HepG2 (cell line): ENCODE measurements at regions not wholly inside any gene's neighbourhood (a gene's known extent, or its start where the extent isn't known, plus 50 kb on each side); places are given as distances from the start of the nearest gene placed in this dataset.

ENCODE experiments used
- ATAC-seq: fragments of 200-7000 bp; cut with Tn5 transposase; 3 replicates; pipeline ENCODE4 v1.9.1; 2020; ENCODE audit warnings: mild to moderate bottlenecking, moderate library complexity
- BruUV-seq: library from RNA; stranded (reverse); fragments of 400-500 nt; replicated peaks from 2 replicates; lab custom pipeline; 2021; lab: Mats Ljungman, UMichigan
- CTCF ChIA-PET: fragments of 300-600 bp; formaldehyde crosslinking; extraction: SDS; loops from one replicate; lab custom pipeline; 2021; ENCODE audit warnings: low total read pairs, inconsistent platforms, low intra/inter-chr PET ratio; lab: Yijun Ruan, JAX
- POLR2A ChIA-PET: fragments of 350-600 bp; sonication (Branson Sonifier 250); formaldehyde crosslinking; loops from one replicate; lab custom pipeline; 2020; ENCODE audit warnings: antibody characterized with exemption, inconsistent platforms; lab: Yijun Ruan, JAX
- DNase-seq: peaks from one replicate; pipeline ENCODE4 v3.0.0-alpha.2; 2015; ENCODE audit warnings: low spot score
- FAIRE-seq: peaks from 3 replicates; lab custom pipeline; 2011; peaks lifted over from hg19 to GRCh38; lab: Jason Lieb, UNC
- H2AFZ ChIP-seq: one replicate; pipeline ENCODE4 v1.6.1; 2011; ENCODE audit warnings: low read length, inconsistent platforms
- H3K27ac ChIP-seq: fragments of 300-600 bp; 3 replicates; pipeline ENCODE4 v1.8.0; 2011; ENCODE audit warnings: mixed run types, mild to moderate bottlenecking, mixed read lengths, low read length, inconsistent platforms; ENCODE audit not compliant: insufficient read depth; ENCODE audit errors: extremely low read length
- H3K27me3 ChIP-seq, 2 experiments: fragments of 200-600 bp in 1 of 2; 2 replicates in 1 of 2; 3 replicates in 1 of 2; pipeline versions ENCODE4 v1.6.0 to v1.8.0; 2011; ENCODE audit warnings: low read length in 2 of 2, mild to moderate bottlenecking in 2 of 2, moderate library complexity in 2 of 2, inconsistent platforms in 1 of 2; ENCODE audit not compliant: insufficient read depth in 2 of 2, control insufficient read depth in 1 of 2
- H3K36me3 ChIP-seq, 2 experiments: fragments of 200-600 bp in 1 of 2; replicated peaks in 1 of 2; 2 replicates in 1 of 2; 3 replicates in 1 of 2; pipeline versions ENCODE4 v1.5.1 to v1.8.0; 2011; ENCODE audit warnings: low read length in 2 of 2, inconsistent platforms in 1 of 2; ENCODE audit not compliant: insufficient read depth in 2 of 2, control insufficient read depth in 1 of 2
- H3K4me1 ChIP-seq: 2 replicates; pipeline ENCODE4 v1.5.1; 2012; ENCODE audit warnings: low read length, inconsistent platforms; ENCODE audit not compliant: insufficient read depth
- H3K4me2 ChIP-seq: 2 replicates; pipeline ENCODE4 v1.6.0; 2011; ENCODE audit warnings: low read depth, low read length, inconsistent platforms
- H3K4me3 ChIP-seq, 3 experiments: fragments of 200-600 bp in 1 of 3; sonication (generic), shearing (Covaris generic) in 1 of 3; replicated peaks in 1 of 3; 2 replicates each; pipeline ENCODE4 v1.5.1; 2011 to 2016; ENCODE audit warnings: low read length in 3 of 3, inconsistent platforms in 2 of 3, low read depth in 2 of 3, mild to moderate bottlenecking in 2 of 3, control low read depth in 1 of 3, mixed read lengths in 1 of 3; ENCODE audit not compliant: insufficient read depth in 1 of 3
- H3K79me2 ChIP-seq: one replicate; pipeline ENCODE4 v1.6.1; 2011; ENCODE audit warnings: low read length, inconsistent platforms; ENCODE audit not compliant: insufficient read depth
- H3K9ac ChIP-seq: 2 replicates; pipeline ENCODE4 v1.6.0; 2011; ENCODE audit warnings: mild to moderate bottlenecking, low read depth, low read length, inconsistent platforms; ENCODE audit not compliant: insufficient read depth
- H3K9me3 ChIP-seq: 2 replicates; pipeline ENCODE4 v1.5.1; 2012; ENCODE audit warnings: mild to moderate bottlenecking, low read length
- H4K20me1 ChIP-seq: 2 replicates; pipeline ENCODE4 v1.6.0; 2011; ENCODE audit warnings: inconsistent platforms, mild to moderate bottlenecking, low read length, moderate library complexity; ENCODE audit not compliant: insufficient read depth
- FOXP1 ChIP-seq, 2 experiments: fragments of 450-650 bp in 1 of 2; IDR thresholded peaks; 2 replicates each; pipeline ENCODE4 v1.6.1; 2017 to 2018; ENCODE audit warnings: antibody characterized with exemption in 1 of 2
- KAT2B ChIP-seq: fragments of 150-350 bp; IDR thresholded peaks from 2 replicates; pipeline ENCODE4 v1.6.1; 2014; ENCODE audit warnings: low read depth, low read length, borderline replicate concordance
- KAT7 ChIP-seq: IDR thresholded peaks from 2 replicates; pipeline ENCODE4 v1.6.1; 2018; ENCODE audit warnings: borderline replicate concordance, missing compliant biosample characterization
- LCORL ChIP-seq, 2 experiments: fragments of 450-650 bp in 1 of 2; sonication (generic) in 1 of 2; formaldehyde crosslinking in 1 of 2; IDR thresholded peaks; 2 replicates each; pipeline versions ENCODE4 v1.5.0 to v1.6.1; 2017 to 2020; ENCODE audit warnings: antibody characterized with exemption in 1 of 2, missing genetic modification reagents in 1 of 2
- MATR3 ChIP-seq: sonication (generic); formaldehyde crosslinking; IDR thresholded peaks from 2 replicates; pipeline ENCODE4 v1.4.0; 2020; ENCODE audit warnings: missing genetic modification reagents
- RBM39 ChIP-seq: fragments of 200-400 bp; formaldehyde crosslinking; IDR thresholded peaks from one replicate; pipeline ENCODE4 v1.6.1; 2018; ENCODE audit warnings: antibody characterized with exemption, mild to moderate bottlenecking, low read depth, low read length; ENCODE audit not compliant: poor library complexity, severe bottlenecking
- REPIN1 ChIP-seq: sonication (generic); formaldehyde crosslinking; IDR thresholded peaks from 2 replicates; pipeline ENCODE4 v1.8.0; 2022; ENCODE audit warnings: missing genetic modification reagents, low read depth, mild to moderate bottlenecking, borderline replicate concordance
- RNF219 ChIP-seq: sonication (generic); formaldehyde crosslinking; IDR thresholded peaks from 2 replicates; pipeline ENCODE4 v1.5.0; 2020; ENCODE audit warnings: mild to moderate bottlenecking, missing genetic modification reagents
- SKI ChIP-seq: fragments of 450-650 bp; IDR thresholded peaks from one replicate; pipeline ENCODE4 v1.6.1; 2018; ENCODE audit warnings: mild to moderate bottlenecking; ENCODE audit not compliant: partially characterized antibody
- UBTF ChIP-seq: sonication (generic); formaldehyde crosslinking; IDR thresholded peaks from 2 replicates; pipeline ENCODE4 v1.4.0; 2020; ENCODE audit warnings: mild to moderate bottlenecking, missing genetic modification reagents
- ZBTB3 ChIP-seq: sonication (generic); formaldehyde crosslinking; IDR thresholded peaks from 2 replicates; pipeline ENCODE4 v1.4.0; 2020; ENCODE audit warnings: low read depth, mild to moderate bottlenecking, moderate library complexity, missing genetic modification reagents, borderline replicate concordance
- ZBTB42 ChIP-seq: sonication (generic); formaldehyde crosslinking; IDR thresholded peaks from 2 replicates; pipeline ENCODE4 v1.5.0; 2020; ENCODE audit warnings: mild to moderate bottlenecking, missing genetic modification reagents
- ZFP36L1 ChIP-seq: sonication (generic); formaldehyde crosslinking; IDR thresholded peaks from 2 replicates; pipeline ENCODE4 v1.8.0; 2022; ENCODE audit warnings: mild to moderate bottlenecking, missing genetic modification reagents, moderate library complexity
- ZNF691 ChIP-seq: sonication (generic); formaldehyde crosslinking; IDR thresholded peaks from 2 replicates; pipeline ENCODE4 v1.4.0; 2020; ENCODE audit warnings: missing genetic modification reagents, low read depth, mild to moderate bottlenecking, borderline replicate concordance
- WGBS: methylation state at CpG from one replicate; pipeline ENCODE4 v1.1.6; 2017; ENCODE audit warnings: low lambda C conversion rate; 5-methylcytosine and 5-hydroxymethylcytosine counted together
- in situ Hi-C: cut with HindIII; loops from 2 replicates; pipeline ENCODE4 v1.10.0; 2017; ENCODE audit warnings: low pct_unique_long_range_greater_than_20kb; ENCODE audit not compliant: extremely low pct_ligation_motif_present
- intact Hi-C: fragments of 100-400 bp; cut with micrococcal nuclease; formaldehyde crosslinking; loops from one replicate; pipeline ENCODE4 v1.10.0; 2022; ENCODE audit not compliant: unreplicated experiment
- TF ChIP-seq, protein P1 (sequence below): sonication (generic); formaldehyde crosslinking; IDR thresholded peaks from 2 replicates; pipeline ENCODE4 v1.4.0; 2020; ENCODE audit warnings: mild to moderate bottlenecking, low read depth, missing genetic modification reagents
- TF ChIP-seq, protein P2 (sequence below): sonication (generic); formaldehyde crosslinking; IDR thresholded peaks from 2 replicates; pipeline ENCODE4 v1.4.0; 2020; ENCODE audit warnings: missing genetic modification reagents

DNA sequence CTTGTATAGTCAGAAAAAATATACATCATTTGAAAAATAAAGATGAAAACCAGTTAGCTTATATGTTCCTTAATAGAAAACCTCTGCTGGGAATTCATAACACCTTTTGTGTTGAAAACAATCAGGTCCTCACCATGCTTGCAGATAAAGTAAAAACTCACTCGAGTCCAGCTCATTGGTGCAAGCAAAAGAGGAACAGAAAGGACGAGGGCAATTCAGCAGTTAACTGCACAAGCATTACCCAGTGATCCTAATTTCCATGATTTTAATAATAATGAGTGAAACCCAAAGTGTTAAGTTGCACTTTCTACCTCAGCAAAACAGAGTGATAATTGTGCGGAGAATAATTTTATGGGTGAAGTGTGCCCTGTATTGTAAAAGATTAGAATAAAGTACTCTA is 839.9 kb downstream of the BCL11A start:
- ChIA-PET CTCF (no interaction called here), POLR2A (no interaction called here)
- H3K9ac ChIP-seq = no peak overlapping the region
- no peaks in the 10 kb centered on the region for H3K9me3 ChIP-seq
- no peaks in the 10 kb centered on the region for H3K36me3 ChIP-seq
- H3K4me3 ChIP-seq = no peak overlapping the region
- H3K4me2 ChIP-seq = no peak overlapping the region
- no peaks in the 10 kb centered on the region for H3K79me2 ChIP-seq
- no TSS peak for BruUV-seq
- H3K27ac ChIP-seq = no peak overlapping the region
- H3K27me3 ChIP-seq = no peaks in the 10 kb centered on the region
- H2AFZ ChIP-seq = no peak overlapping the region
- intact Hi-C loops (no loop called here), in situ Hi-C loops (no loop called here)
- ATAC-seq = no peak
- 33% methylated on average over 3 of the region's 3 CpGs for WGBS
- no peaks in the 10 kb centered on the region for H4K20me1 ChIP-seq
- DNase-seq = no peak
- H3K4me1 ChIP-seq = no peaks in the 10 kb centered on the region
- FAIRE-seq = no peak
- no peak for TF ChIP-seq RBM39
- TF ChIP-seq SKI = no peak
- no peak for TF ChIP-seq RNF219
- no peak for TF ChIP-seq KAT7 (CRISPR knock-in tag)
- no peak for TF ChIP-seq MATR3
- TF ChIP-seq ZNF691 (CRISPR knock-in tag) = no peak
- TF ChIP-seq ZBTB42 (CRISPR knock-in tag) = no peak
- no peak for TF ChIP-seq ZFP36L1 (CRISPR knock-in tag)
- TF ChIP-seq, protein P1, sequence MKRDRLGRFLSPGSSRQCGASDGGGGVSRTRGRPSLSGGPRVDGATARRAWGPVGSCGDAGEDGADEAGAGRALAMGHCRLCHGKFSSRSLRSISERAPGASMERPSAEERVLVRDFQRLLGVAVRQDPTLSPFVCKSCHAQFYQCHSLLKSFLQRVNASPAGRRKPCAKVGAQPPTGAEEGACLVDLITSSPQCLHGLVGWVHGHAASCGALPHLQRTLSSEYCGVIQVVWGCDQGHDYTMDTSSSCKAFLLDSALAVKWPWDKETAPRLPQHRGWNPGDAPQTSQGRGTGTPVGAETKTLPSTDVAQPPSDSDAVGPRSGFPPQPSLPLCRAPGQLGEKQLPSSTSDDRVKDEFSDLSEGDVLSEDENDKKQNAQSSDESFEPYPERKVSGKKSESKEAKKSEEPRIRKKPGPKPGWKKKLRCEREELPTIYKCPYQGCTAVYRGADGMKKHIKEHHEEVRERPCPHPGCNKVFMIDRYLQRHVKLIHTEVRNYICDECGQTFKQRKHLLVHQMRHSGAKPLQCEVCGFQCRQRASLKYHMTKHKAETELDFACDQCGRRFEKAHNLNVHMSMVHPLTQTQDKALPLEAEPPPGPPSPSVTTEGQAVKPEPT (CRISPR knock-in tag) = no peak
- TF ChIP-seq KAT2B = no peak
- no peak for TF ChIP-seq REPIN1 (CRISPR knock-in tag)
- TF ChIP-seq FOXP1 (IDR thresholded peaks at IDR 0.05) = no peak
- no peak for TF ChIP-seq FOXP1 (CRISPR knock-in tag; IDR thresholded peaks at IDR 0.05)
- TF ChIP-seq UBTF (CRISPR knock-in tag) = no peak
- TF ChIP-seq, protein P2, sequence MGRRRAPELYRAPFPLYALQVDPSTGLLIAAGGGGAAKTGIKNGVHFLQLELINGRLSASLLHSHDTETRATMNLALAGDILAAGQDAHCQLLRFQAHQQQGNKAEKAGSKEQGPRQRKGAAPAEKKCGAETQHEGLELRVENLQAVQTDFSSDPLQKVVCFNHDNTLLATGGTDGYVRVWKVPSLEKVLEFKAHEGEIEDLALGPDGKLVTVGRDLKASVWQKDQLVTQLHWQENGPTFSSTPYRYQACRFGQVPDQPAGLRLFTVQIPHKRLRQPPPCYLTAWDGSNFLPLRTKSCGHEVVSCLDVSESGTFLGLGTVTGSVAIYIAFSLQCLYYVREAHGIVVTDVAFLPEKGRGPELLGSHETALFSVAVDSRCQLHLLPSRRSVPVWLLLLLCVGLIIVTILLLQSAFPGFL (CRISPR knock-in tag) = no peak
- TF ChIP-seq LCORL (IDR thresholded peaks at IDR 0.05) = no peak
- no peak for TF ChIP-seq LCORL (CRISPR knock-in tag; IDR thresholded peaks at IDR 0.05)
- TF ChIP-seq ZBTB3 (CRISPR knock-in tag) = no peak
